A549 (cell line): ENCODE measurements at regions not wholly inside any gene's neighbourhood (a gene's known extent, or its start where the extent isn't known, plus 50 kb on each side); places are given as distances from the start of the nearest gene placed in this dataset.

Source experiments
- BHLHE40 ChIP-seq: IDR thresholded peaks from 2 replicates; pipeline ENCODE4 v1.6.1; 2012; ENCODE audit warnings: low read depth, low read length, inconsistent platforms
- CBX2 ChIP-seq: fragments of 200-600 bp; sonication (generic); IDR thresholded peaks from 2 replicates; pipeline ENCODE4 v1.6.1; 2016; ENCODE audit warnings: low read depth, mild to moderate bottlenecking, borderline replicate concordance
- CEBPB ChIP-seq, 2 experiments: fragments of >200 bp in 1 of 2; sonication (Bioruptor Twin) in 1 of 2; formaldehyde crosslinking in 1 of 2; IDR thresholded peaks; 2 replicates each; pipeline ENCODE4 v1.6.1; 2012 to 2016
- HOXB5 ChIP-seq: fragments of 250-450 bp; sonication (Bioruptor Pico); IDR thresholded peaks from 2 replicates; pipeline ENCODE4 v1.5.0; 2020; ENCODE audit warnings: mild to moderate bottlenecking, moderate library complexity
- TF ChIP-seq, protein P1 (sequence below): fragments of >200 bp; sonication (Bioruptor Twin); formaldehyde crosslinking; IDR thresholded peaks from 3 replicates; pipeline ENCODE4 v1.5.1; 2016

DNA sequence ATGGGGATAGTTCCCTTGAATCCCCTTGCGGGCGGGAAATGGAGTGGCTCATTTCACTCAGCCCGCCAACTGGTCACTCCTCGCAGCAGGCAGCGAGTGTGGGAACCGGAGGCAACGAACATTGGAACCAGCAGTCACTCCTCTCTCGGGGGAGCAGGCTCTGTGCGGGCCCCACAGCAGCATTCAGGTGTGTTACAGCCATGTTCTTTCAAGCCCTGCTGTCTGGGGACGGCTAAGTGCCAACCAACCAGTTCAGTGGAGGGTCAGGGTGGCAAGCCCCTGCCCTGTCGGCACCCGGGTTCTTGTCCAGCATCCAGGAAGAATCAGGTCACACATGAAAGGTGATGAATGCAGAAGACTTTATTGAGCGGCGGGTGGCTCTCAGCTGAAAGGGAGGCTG lies 370.5 kb downstream of the NUF2 start:
- no peak for TF ChIP-seq CBX2
- no peak for TF ChIP-seq CEBPB (IDR thresholded peaks at IDR 0.05)
- TF ChIP-seq BHLHE40, result no peak
- TF ChIP-seq, protein P1, sequence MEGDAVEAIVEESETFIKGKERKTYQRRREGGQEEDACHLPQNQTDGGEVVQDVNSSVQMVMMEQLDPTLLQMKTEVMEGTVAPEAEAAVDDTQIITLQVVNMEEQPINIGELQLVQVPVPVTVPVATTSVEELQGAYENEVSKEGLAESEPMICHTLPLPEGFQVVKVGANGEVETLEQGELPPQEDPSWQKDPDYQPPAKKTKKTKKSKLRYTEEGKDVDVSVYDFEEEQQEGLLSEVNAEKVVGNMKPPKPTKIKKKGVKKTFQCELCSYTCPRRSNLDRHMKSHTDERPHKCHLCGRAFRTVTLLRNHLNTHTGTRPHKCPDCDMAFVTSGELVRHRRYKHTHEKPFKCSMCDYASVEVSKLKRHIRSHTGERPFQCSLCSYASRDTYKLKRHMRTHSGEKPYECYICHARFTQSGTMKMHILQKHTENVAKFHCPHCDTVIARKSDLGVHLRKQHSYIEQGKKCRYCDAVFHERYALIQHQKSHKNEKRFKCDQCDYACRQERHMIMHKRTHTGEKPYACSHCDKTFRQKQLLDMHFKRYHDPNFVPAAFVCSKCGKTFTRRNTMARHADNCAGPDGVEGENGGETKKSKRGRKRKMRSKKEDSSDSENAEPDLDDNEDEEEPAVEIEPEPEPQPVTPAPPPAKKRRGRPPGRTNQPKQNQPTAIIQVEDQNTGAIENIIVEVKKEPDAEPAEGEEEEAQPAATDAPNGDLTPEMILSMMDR, result no peak
- no peak for TF ChIP-seq HOXB5 (CRISPR knock-in tag)
